ENCODE measurements at regions not wholly inside any gene's neighbourhood (a gene's known extent, or its start where the extent isn't known, plus 50 kb on each side); places are given as distances from the start of the nearest gene placed in this dataset.

DNA sequence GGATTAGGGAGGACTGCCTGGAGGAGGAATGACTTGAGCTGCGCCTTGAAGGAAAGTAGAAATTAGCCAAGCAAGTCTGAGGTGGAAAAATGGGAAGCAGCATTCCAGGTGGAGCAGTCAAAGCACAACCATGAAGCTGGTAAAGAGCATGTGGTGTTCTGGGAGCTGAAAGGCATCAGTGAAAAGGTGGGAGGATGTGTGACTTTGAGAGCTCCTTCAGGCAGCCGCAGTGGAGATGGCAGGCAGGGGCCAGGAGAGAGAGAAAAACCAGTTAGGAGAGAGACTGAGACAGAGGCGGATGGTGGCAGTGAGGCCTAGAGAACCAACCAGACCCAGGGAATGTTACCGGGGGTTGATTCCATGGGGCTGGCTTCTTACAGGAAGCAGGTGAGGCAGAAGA, 393.4 kb downstream of the MIAT start:
- H3K4me3 ChIP-seq (ENCODE audit: low read length): no peak overlapping the region
- TF ChIP-seq, protein P1, sequence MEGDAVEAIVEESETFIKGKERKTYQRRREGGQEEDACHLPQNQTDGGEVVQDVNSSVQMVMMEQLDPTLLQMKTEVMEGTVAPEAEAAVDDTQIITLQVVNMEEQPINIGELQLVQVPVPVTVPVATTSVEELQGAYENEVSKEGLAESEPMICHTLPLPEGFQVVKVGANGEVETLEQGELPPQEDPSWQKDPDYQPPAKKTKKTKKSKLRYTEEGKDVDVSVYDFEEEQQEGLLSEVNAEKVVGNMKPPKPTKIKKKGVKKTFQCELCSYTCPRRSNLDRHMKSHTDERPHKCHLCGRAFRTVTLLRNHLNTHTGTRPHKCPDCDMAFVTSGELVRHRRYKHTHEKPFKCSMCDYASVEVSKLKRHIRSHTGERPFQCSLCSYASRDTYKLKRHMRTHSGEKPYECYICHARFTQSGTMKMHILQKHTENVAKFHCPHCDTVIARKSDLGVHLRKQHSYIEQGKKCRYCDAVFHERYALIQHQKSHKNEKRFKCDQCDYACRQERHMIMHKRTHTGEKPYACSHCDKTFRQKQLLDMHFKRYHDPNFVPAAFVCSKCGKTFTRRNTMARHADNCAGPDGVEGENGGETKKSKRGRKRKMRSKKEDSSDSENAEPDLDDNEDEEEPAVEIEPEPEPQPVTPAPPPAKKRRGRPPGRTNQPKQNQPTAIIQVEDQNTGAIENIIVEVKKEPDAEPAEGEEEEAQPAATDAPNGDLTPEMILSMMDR (conservative IDR thresholded peaks at IDR 0.05; ENCODE audit: low read depth, low read length): no peak
- no peak for DNase-seq (ENCODE audit: low read depth)

DNA sequence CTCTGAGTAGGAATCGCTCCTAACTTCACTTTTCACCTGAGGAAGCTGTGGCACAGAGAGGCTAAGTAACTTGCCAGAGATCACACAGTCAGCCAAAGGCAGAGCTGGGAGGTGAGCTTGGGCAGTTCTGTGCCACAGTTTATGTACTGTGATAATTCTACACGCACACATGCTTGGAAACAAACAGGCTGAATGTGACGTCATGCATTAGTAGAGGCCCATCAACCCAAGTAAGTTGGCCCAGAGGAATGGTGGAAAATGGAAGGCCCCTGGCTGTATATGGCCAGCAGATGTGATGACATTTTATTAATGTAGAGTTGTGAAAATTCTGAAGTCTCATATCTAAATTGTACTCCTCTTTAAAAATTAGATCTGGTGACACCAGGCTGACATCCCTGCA, 394.0 kb downstream of the MIAT start:
- H3K4me3 ChIP-seq (ENCODE audit: low read length): no peak overlapping the region
- TF ChIP-seq, protein P1 (conservative IDR thresholded peaks at IDR 0.05; ENCODE audit: low read depth, low read length): no peak
- DNase-seq (ENCODE audit: low read depth): no peak

DNA sequence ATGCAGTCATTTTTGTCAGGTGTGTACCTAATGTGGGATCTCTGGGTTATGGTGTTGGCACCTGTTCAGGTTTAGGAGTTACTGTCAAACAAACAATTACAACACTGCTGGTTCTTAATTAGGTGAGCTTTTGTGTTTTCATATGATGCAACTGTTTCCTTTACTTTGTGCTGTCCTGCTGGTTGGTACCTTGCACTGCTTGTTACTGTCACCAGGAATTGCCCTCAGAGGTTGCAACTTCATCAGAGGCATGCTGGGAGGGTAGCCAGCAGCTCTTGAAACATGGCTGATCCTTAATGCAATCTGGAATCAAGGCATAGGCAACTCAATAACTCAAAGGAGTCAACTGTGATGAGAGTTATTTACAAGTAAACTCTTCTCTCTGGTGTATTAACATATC, 400.3 kb downstream of the MIAT start:
- no peak overlapping the region for H3K4me3 ChIP-seq (ENCODE audit: low read length)
- TF ChIP-seq, protein P1 (conservative IDR thresholded peaks at IDR 0.05; ENCODE audit: low read depth, low read length): no peak

DNA sequence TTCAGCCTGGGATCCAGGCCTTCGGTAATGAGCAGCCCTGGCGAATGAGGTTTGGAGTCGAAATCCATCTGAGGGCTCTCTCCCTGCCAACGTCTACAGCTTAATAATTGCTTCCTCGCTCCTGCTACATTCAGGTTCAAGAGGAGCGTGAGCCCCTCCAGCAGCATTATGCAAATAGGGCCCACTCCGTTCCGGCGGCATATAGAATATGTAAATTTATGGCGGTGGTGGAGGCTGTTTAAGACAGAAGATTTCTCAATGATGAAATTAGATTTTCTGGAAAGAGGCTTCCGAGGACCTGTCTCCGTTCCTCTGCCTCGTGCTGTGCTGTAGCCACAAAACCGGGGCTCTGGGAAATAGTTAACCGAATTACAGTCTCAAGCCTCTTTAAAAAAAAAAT, 402.8 kb downstream of the MIAT start:
- no peak for DNase-seq (ENCODE audit: low read depth)
- TF ChIP-seq, protein P1 (conservative IDR thresholded peaks at IDR 0.05; ENCODE audit: low read depth, low read length): no peak
- no peak overlapping the region for H3K4me3 ChIP-seq (ENCODE audit: low read length)

More for the DNA sequence above, 400.3 kb downstream of the MIAT start:
- peak; percentile 66 for DNase-seq (ENCODE audit: low read depth)

DNA sequence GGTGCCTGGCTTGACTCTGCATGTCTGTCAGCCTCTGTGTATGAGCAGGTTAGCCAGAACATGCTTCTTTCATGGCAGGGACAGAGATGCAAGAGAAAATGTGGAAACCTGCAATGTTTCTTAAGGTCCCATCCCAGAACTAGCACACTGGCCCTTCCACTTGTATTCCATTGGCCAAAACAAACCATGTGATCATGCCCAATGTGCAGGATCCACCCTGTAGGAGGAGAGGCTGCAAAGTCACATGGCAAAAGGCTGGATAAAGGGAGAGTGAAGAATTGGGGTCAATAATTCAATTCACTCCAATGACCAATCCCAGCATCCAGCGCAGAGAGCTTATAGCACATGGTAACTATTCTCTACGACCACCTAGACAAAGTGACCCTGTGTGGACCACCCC, 405.5 kb downstream of the MIAT start:
- no peak overlapping the region for H3K4me3 ChIP-seq (ENCODE audit: low read length)
- TF ChIP-seq, protein P1 (conservative IDR thresholded peaks at IDR 0.05; ENCODE audit: low read depth, low read length): no peak
- no peak for DNase-seq (ENCODE audit: low read depth)

DNA sequence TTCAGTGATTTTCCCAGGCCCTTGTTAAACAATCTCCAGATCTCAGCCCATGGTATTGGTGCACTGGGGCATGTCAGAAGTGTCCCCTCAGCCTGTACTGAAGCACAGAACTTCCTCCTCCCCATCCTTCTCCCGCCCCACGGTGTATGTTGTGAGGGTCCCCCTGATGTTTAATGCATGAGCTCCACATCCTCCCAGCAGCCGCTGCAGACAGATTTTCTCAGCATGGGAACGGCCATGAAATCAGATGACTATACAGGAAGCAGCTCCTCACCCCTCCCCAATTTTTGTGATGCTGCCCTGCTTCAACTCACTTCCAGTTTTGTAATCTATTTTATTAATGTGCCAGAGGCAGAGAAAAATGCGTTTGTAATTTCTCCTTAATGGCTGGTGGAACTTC, 406.0 kb downstream of the MIAT start:
- DNase-seq (ENCODE audit: low read depth): no peak
- TF ChIP-seq, protein P1 (conservative IDR thresholded peaks at IDR 0.05; ENCODE audit: low read depth, low read length): no peak
- no peak overlapping the region for H3K4me3 ChIP-seq (ENCODE audit: low read length)

DNA sequence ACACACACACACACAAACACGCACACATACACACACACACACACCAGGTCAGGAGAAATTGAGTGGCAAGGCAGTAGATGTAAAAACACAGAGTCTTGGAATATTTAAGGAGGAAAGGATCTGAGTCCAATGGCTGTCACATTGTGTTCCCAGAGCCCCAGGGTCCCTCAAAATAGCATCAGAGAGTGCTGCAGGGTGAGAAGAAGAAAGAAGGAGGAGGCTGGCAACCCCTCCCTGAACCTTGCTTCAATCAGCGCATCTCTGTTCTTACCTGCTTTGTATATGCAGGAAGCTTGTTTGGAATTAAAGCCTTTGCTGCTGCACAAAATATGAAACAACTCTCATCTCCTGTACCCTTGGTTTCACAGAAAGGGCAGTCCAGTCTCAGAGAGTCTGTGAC, 406.5 kb downstream of the MIAT start:
- DNase-seq (ENCODE audit: low read depth): no peak
- no peak overlapping the region for H3K4me3 ChIP-seq (ENCODE audit: low read length)
- TF ChIP-seq, protein P1 (conservative IDR thresholded peaks at IDR 0.05; ENCODE audit: low read depth, low read length): no peak
